Endothelial cell of umbilical vein (primary cell): ENCODE measurements at regions not wholly inside any gene's neighbourhood (a gene's known extent, or its start where the extent isn't known, plus 50 kb on each side); places are given as distances from the start of the nearest gene placed in this dataset.

Experiments
- BruUV-seq: library from RNA; stranded (reverse); fragments of 400-500 nt; replicated peaks from 2 replicates; lab custom pipeline; 2021; lab: Mats Ljungman, UMichigan
- CTCF ChIA-PET: fragments of 300-600, 350-600 bp; sonication (Branson Sonifier 250); formaldehyde crosslinking; loops from one replicate; lab custom pipeline; 2021; ENCODE audit warnings: antibody characterized with exemption, inconsistent platforms; lab: Charles Lee
- POLR2A ChIA-PET: fragments of 300-600, 350-600 bp; sonication (Branson Sonifier 250); formaldehyde crosslinking; loops from one replicate; lab custom pipeline; 2021; ENCODE audit warnings: antibody characterized with exemption, inconsistent platforms; lab: Charles Lee
- DNase-seq: peaks from one replicate; pipeline ENCODE4 v3.0.0-alpha.2; 2011; ENCODE audit warnings: low read depth, low spot score
- FAIRE-seq: peaks from 2 replicates; lab custom pipeline; 2011; peaks lifted over from hg19 to GRCh38; lab: Jason Lieb, UNC
- H2AFZ ChIP-seq: 2 replicates; pipeline ENCODE4 v1.6.0; 2012; ENCODE audit warnings: low read depth, low read length, control low read depth, inconsistent platforms
- H3K27ac ChIP-seq: 2 replicates; pipeline ENCODE4 v1.5.1; 2011; ENCODE audit warnings: low read depth, mild to moderate bottlenecking, control low read depth, low read length, moderate library complexity; ENCODE audit not compliant: insufficient read depth
- H3K27me3 ChIP-seq, 2 experiments: 2 replicates each; pipeline versions ENCODE4 v1.6.0 to v1.6.1; 2011; ENCODE audit warnings: low read length in 2 of 2, mixed read lengths in 1 of 2; ENCODE audit not compliant: control insufficient read depth in 2 of 2, insufficient read depth in 2 of 2
- H3K36me3 ChIP-seq, 2 experiments: 2 replicates in 1 of 2; 3 replicates in 1 of 2; pipeline ENCODE4 v1.5.1; 2011; ENCODE audit warnings: low read length in 2 of 2, mild to moderate bottlenecking in 1 of 2, moderate library complexity in 1 of 2; ENCODE audit not compliant: control insufficient read depth in 2 of 2, insufficient read depth in 2 of 2; ENCODE audit errors: extremely low read depth in 1 of 2
- H3K4me1 ChIP-seq: 3 replicates; pipeline ENCODE4 v1.5.1; 2011; ENCODE audit warnings: mild to moderate bottlenecking, low read length; ENCODE audit not compliant: control insufficient read depth, insufficient read depth; ENCODE audit errors: extremely low read depth
- H3K4me2 ChIP-seq: 2 replicates; pipeline ENCODE4 v1.6.1; 2011; ENCODE audit warnings: low read length, control low read depth, mixed read lengths; ENCODE audit not compliant: insufficient read depth
- H3K4me3 ChIP-seq, 3 experiments: fragments of 200-600 bp in 1 of 3; sonication (generic), shearing (Covaris generic) in 1 of 3; replicated peaks in 1 of 3; 2 replicates each; pipeline ENCODE4 v1.5.1; 2011 to 2016; ENCODE audit warnings: control low read depth in 3 of 3, low read length in 3 of 3, mild to moderate bottlenecking in 2 of 3, inconsistent platforms in 1 of 3, low read depth in 1 of 3, moderate library complexity in 1 of 3; ENCODE audit not compliant: insufficient read depth in 1 of 3
- H3K79me2 ChIP-seq: 2 replicates; pipeline ENCODE4 v1.6.0; 2012; ENCODE audit warnings: low read length, inconsistent platforms; ENCODE audit not compliant: control insufficient read depth, insufficient read depth
- H3K9ac ChIP-seq: replicated peaks from 2 replicates; pipeline ENCODE3; 2011; ENCODE audit warnings: low read length, control low read depth; ENCODE audit not compliant: insufficient read depth; ENCODE audit errors: extremely low read depth
- H3K9me1 ChIP-seq: replicated peaks from 3 replicates; pipeline ENCODE4 v1.6.0; 2011; ENCODE audit warnings: mild to moderate bottlenecking, low read length; ENCODE audit not compliant: control insufficient read depth, insufficient read depth; ENCODE audit errors: extremely low read depth
- H3K9me3 ChIP-seq: replicated peaks from 2 replicates; pipeline ENCODE4 v1.5.1; 2012; ENCODE audit warnings: low read length, inconsistent platforms; ENCODE audit not compliant: control insufficient read depth, insufficient read depth
- H4K20me1 ChIP-seq: replicated peaks from 2 replicates; pipeline ENCODE3; 2011; ENCODE audit warnings: mild to moderate bottlenecking, low read length; ENCODE audit not compliant: control insufficient read depth, insufficient read depth; ENCODE audit errors: extremely low read depth
- CTCF ChIP-seq, 2 donors: IDR thresholded peaks; 1 replicate in 1 of 2; 2 replicates in 1 of 2; pipeline ENCODE4 v1.5.1; 2011; ENCODE audit warnings: low read length in 2 of 2, mild to moderate bottlenecking in 2 of 2, moderate library complexity in 2 of 2, control low read depth in 1 of 2, inconsistent platforms in 1 of 2, low read depth in 1 of 2; ENCODE audit not compliant: insufficient read depth in 1 of 2; ENCODE audit errors: extremely low read depth in 1 of 2
- EZH2 ChIP-seq: IDR thresholded peaks from 2 replicates; pipeline ENCODE4 v1.6.1; 2012; ENCODE audit warnings: borderline replicate concordance, low read depth, mild to moderate bottlenecking, moderate library complexity, low read length, inconsistent platforms; ENCODE audit not compliant: severe bottlenecking
- FOS ChIP-seq: IDR thresholded peaks from 2 replicates; pipeline ENCODE4 v1.6.1; 2011; ENCODE audit warnings: mild to moderate bottlenecking, low read length, moderate library complexity, borderline replicate concordance; ENCODE audit not compliant: insufficient read depth
- GATA2 ChIP-seq: IDR thresholded peaks from 2 replicates; pipeline ENCODE4 v1.7.0; 2011; ENCODE audit warnings: low read depth, mild to moderate bottlenecking, moderate library complexity, mixed read lengths, low read length; ENCODE audit not compliant: insufficient read length, insufficient read depth
- JUN ChIP-seq: IDR thresholded peaks from 2 replicates; pipeline ENCODE4 v1.6.1; 2011; ENCODE audit warnings: borderline replicate concordance, low read depth; ENCODE audit not compliant: insufficient read length, insufficient read depth
- MYC ChIP-seq: IDR thresholded peaks from one replicate; pipeline ENCODE4 v1.6.1; 2011; ENCODE audit warnings: mild to moderate bottlenecking, low read depth, low read length
- POLR2A ChIP-seq: IDR thresholded peaks from 2 replicates; pipeline ENCODE4 v1.6.1; 2012; ENCODE audit warnings: low read depth, mild to moderate bottlenecking, control low read depth, low read length
- POLR2AphosphoS5 ChIP-seq: IDR thresholded peaks from 2 replicates; pipeline ENCODE4 v1.6.1; 2012; ENCODE audit warnings: low read depth, mild to moderate bottlenecking, control low read depth, low read length, moderate library complexity; ENCODE audit not compliant: insufficient read depth
- dilution Hi-C: fragments of 300-500 bp; cut with MboI; formaldehyde crosslinking; loops from one replicate; pipeline ENCODE4 v1.15.0; 2019; ENCODE audit warnings: low sequenced_read_pairs; ENCODE audit not compliant: extremely low pct_ligation_motif_present
- intact Hi-C: fragments of 100-400 bp; cut with micrococcal nuclease; formaldehyde crosslinking; loops from one replicate; pipeline ENCODE4 v1.10.0; 2022

- H3K4me2 ChIP-seq = no peak overlapping the region
- POLR2A ChIA-PET = no interaction called here
- H3K4me1 ChIP-seq = no peaks in the 10 kb centered on the region
- H3K9ac ChIP-seq = no peak overlapping the region
- no peak for TF ChIP-seq MYC
- TF ChIP-seq CTCF (IDR thresholded peaks at IDR 0.05; ENCODE audit: extremely low read depth in 1 of 2, insufficient read depth in 1 of 2, low read depth in 1 of 2, low read length in 2 of 2) = no peak
- TF ChIP-seq GATA2 = no peak
- TF ChIP-seq FOS = no peak
- TF ChIP-seq JUN = no peak
- no peak for TF ChIP-seq EZH2
- TF ChIP-seq POLR2A = no peak
- no peak for TF ChIP-seq POLR2AphosphoS5
- H3K9me1 ChIP-seq = no peaks in the 10 kb centered on the region
- no peaks in the 10 kb centered on the region for H3K36me3 ChIP-seq
- no peak overlapping the region for H3K4me3 ChIP-seq
- FAIRE-seq = no peak
- H3K27ac ChIP-seq = no peak overlapping the region
- H3K79me2 ChIP-seq = no peaks in the 10 kb centered on the region
- no peaks in the 10 kb centered on the region for H3K9me3 ChIP-seq
- peaks cover 0 to 3% of the 10 kb centered on the region in 2 experiments for H3K27me3 ChIP-seq
- intact Hi-C loops = no loop called here
- no TSS peak for BruUV-seq
- CTCF ChIA-PET = interaction anchor here (1.1 kb wide), 1 partner anchor 10 kb away, joined by 3 read pairs; no protein-coding TSS in a partner anchor
- dilution Hi-C loops = no loop called here
- no peaks in the 10 kb centered on the region for H4K20me1 ChIP-seq
- DNase-seq = no peak
- H2AFZ ChIP-seq = no peak overlapping the region
Measured at GRCh38 chr1:187374082-187374481, 545.3 kb downstream of the PLA2G4A start.
